HUES64 (cell line): ENCODE measurements at regions not wholly inside any gene's neighbourhood (a gene's known extent, or its start where the extent isn't known, plus 50 kb on each side); places are given as distances from the start of the nearest gene placed in this dataset.
"Not testable (repeated sequence)": the region's sequence is repeated elsewhere in the genome, so short reads cannot be mapped to it uniquely, and the experiment has no call there.

ENCODE experiments used
- H3K27ac ChIP-seq: 2 replicates; pipeline ENCODE4 v1.7.0; 2013; ENCODE audit warnings: low read depth, low read length, inconsistent platforms
- H3K27me3 ChIP-seq: 2 replicates; pipeline ENCODE4 v1.6.1; 2013; ENCODE audit warnings: mild to moderate bottlenecking, low read length; ENCODE audit not compliant: insufficient read depth
- H3K36me3 ChIP-seq: 2 replicates; pipeline ENCODE4 v1.6.1; 2013; ENCODE audit warnings: mild to moderate bottlenecking, low read length; ENCODE audit not compliant: insufficient read depth
- H3K4me1 ChIP-seq: 2 replicates; pipeline ENCODE4 v1.6.1; 2013; ENCODE audit warnings: mild to moderate bottlenecking, low read length, moderate library complexity; ENCODE audit not compliant: insufficient read depth
- H3K4me3 ChIP-seq: 2 replicates; pipeline ENCODE4 v1.5.1; 2013; ENCODE audit warnings: mild to moderate bottlenecking, low read length, moderate library complexity
- H3K9ac ChIP-seq: 2 replicates; pipeline ENCODE4 v1.6.1; 2013; ENCODE audit warnings: mild to moderate bottlenecking, low read depth, low read length
- H3K9me3 ChIP-seq: 2 replicates; pipeline ENCODE4 v1.6.1; 2013; ENCODE audit warnings: low read depth, low read length; ENCODE audit not compliant: insufficient read depth
- WGBS: fragments of 150-250, 120-280 bp; methylation state at CpG from one replicate; pipeline ENCODE4 v1.1.7; 2013; ENCODE audit warnings: missing lambda C conversion rate; 5-methylcytosine and 5-hydroxymethylcytosine counted together

- Histone ChIP-seq H3K9me3 (no peaks in the 10 kb centered on the region), H3K4me1 (peaks cover 19% of the 10 kb centered on the region), H3K27me3 (no peaks in the 10 kb centered on the region), H3K4me3 (no peak overlapping the region), H3K36me3 (no peaks in the 10 kb centered on the region), H3K9ac (no peak overlapping the region), H3K27ac (no peak overlapping the region)
These were observed 291.5 kb downstream of the PTH2R start for GRCh38 chr2:208698114-208698513.

- 92% methylated on average over 3 of the region's 3 CpGs for WGBS
These were observed 301.9 kb downstream of the PTH2R start for GRCh38 chr2:208708486-208708885.

GRCh38 chr2:208711598-208711997 is 305.0 kb downstream of the PTH2R start:
- Histone ChIP-seq H3K4me1 (peaks cover 13% of the 10 kb centered on the region; the same call in 1 of the 2 replicates), H3K9me3 (no peaks in the 10 kb centered on the region), H3K36me3 (no peaks in the 10 kb centered on the region), H3K9ac (no peak overlapping the region), H3K4me3 (no peak overlapping the region), H3K27me3 (no peaks in the 10 kb centered on the region), H3K27ac (no peak overlapping the region)

More at GRCh38 chr2:208708486-208708885, 301.9 kb downstream of the PTH2R start:
- H3K27ac ChIP-seq = no peak overlapping the region
- no peak overlapping the region for H3K4me3 ChIP-seq
- no peaks in the 10 kb centered on the region for H3K27me3 ChIP-seq
- H3K9ac ChIP-seq = no peak overlapping the region
- H3K36me3 ChIP-seq = no peaks in the 10 kb centered on the region
- peaks cover 12% of the 10 kb centered on the region; the same call in 1 of the 2 replicates for H3K4me1 ChIP-seq
- no peaks in the 10 kb centered on the region for H3K9me3 ChIP-seq

- 82% methylated on average over 1 of the region's 1 CpG for WGBS
- Histone ChIP-seq H3K4me1 (peaks cover 13% of the 10 kb centered on the region; the same call in 1 of the 2 replicates), H3K9me3 (no peaks in the 10 kb centered on the region), H3K36me3 (no peaks in the 10 kb centered on the region), H3K9ac (no peak overlapping the region), H3K27ac (no peak overlapping the region), H3K4me3 (no peak overlapping the region), H3K27me3 (no peaks in the 10 kb centered on the region)
These were observed 306.6 kb downstream of the PTH2R start for GRCh38 chr2:208713066-208713745.

- no peaks in the 10 kb centered on the region for H3K9me3 ChIP-seq
- no peak overlapping the region for H3K9ac ChIP-seq
- H3K4me1 ChIP-seq = no peaks in the 10 kb centered on the region
- no peak overlapping the region for H3K4me3 ChIP-seq
- no peak overlapping the region for H3K27ac ChIP-seq
- no peaks in the 10 kb centered on the region for H3K27me3 ChIP-seq
- 86% methylated on average over 2 of the region's 2 CpGs for WGBS
- H3K36me3 ChIP-seq = no peaks in the 10 kb centered on the region
These were observed 312.2 kb downstream of the PTH2R start for GRCh38 chr2:208718828-208719227.

GRCh38 chr2:208722731-208723130 is 316.1 kb downstream of the PTH2R start:
- Histone ChIP-seq H3K4me3 (no peak overlapping the region), H3K27ac (no peak overlapping the region)
- 91% methylated on average over 1 of the region's 1 CpG for WGBS

GRCh38 chr2:208725280-208725679 is 318.7 kb downstream of the PTH2R start:
- 92% methylated on average over 4 of the region's 4 CpGs for WGBS
- H3K27ac ChIP-seq = no peak overlapping the region
- H3K27me3 ChIP-seq = no peaks in the 10 kb centered on the region
- no peak overlapping the region for H3K4me3 ChIP-seq
- H3K4me1 ChIP-seq = no peaks in the 10 kb centered on the region
- no peaks in the 10 kb centered on the region for H3K9me3 ChIP-seq
- H3K9ac ChIP-seq = no peak overlapping the region
- no peaks in the 10 kb centered on the region for H3K36me3 ChIP-seq

More at GRCh38 chr2:208722731-208723130, 316.1 kb downstream of the PTH2R start:
- H3K27me3 ChIP-seq = no peaks in the 10 kb centered on the region
- no peaks in the 10 kb centered on the region for H3K36me3 ChIP-seq
- no peak overlapping the region for H3K9ac ChIP-seq
- no peaks in the 10 kb centered on the region for H3K9me3 ChIP-seq
- H3K4me1 ChIP-seq = no peaks in the 10 kb centered on the region

- H3K27me3 ChIP-seq = no peaks in the 10 kb centered on the region
- no peaks in the 10 kb centered on the region for H3K9me3 ChIP-seq
- 100% methylated on average over 2 of the region's 3 CpGs for WGBS
- H3K4me1 ChIP-seq = no peaks in the 10 kb centered on the region
- H3K9ac ChIP-seq = no peak overlapping the region
- H3K4me3 ChIP-seq = no peak overlapping the region
- no peak overlapping the region for H3K27ac ChIP-seq
- no peaks in the 10 kb centered on the region for H3K36me3 ChIP-seq
These were observed 319.6 kb downstream of the PTH2R start for GRCh38 chr2:208726242-208726641.

GRCh38 chr2:208751663-208752415 is 345.2 kb downstream of the PTH2R start:
- H3K27me3 ChIP-seq, H3K4me1 ChIP-seq, H3K9me3 ChIP-seq, H3K27ac ChIP-seq, H3K9ac ChIP-seq, H3K4me3 ChIP-seq, H3K36me3 ChIP-seq: not testable (repeated sequence)
- 96% methylated on average over 21 of the region's 21 CpGs for WGBS

- WGBS = 91% methylated on average over 1 of the region's 1 CpG
- H3K4me1 ChIP-seq = no peaks in the 10 kb centered on the region
- H3K27me3 ChIP-seq = no peaks in the 10 kb centered on the region
- H3K9ac ChIP-seq = no peak overlapping the region
- no peak overlapping the region for H3K27ac ChIP-seq
- peaks cover 8% of the 10 kb centered on the region for H3K9me3 ChIP-seq
- no peaks in the 10 kb centered on the region for H3K36me3 ChIP-seq
- H3K4me3 ChIP-seq = no peak overlapping the region
These were observed 350.8 kb downstream of the PTH2R start for GRCh38 chr2:208757364-208757763.

- H3K4me1 ChIP-seq, H3K4me3 ChIP-seq, H3K9ac ChIP-seq, H3K27me3 ChIP-seq, H3K27ac ChIP-seq, H3K9me3 ChIP-seq, H3K36me3 ChIP-seq: not testable (repeated sequence)
- 96% methylated on average over 2 of the region's 2 CpGs for WGBS
These were observed 366.5 kb downstream of the PTH2R start for GRCh38 chr2:208773074-208773473.
